HG02798 (cell line): ENCODE measurements at regions not wholly inside any gene's neighbourhood (a gene's known extent, or its start where the extent isn't known, plus 50 kb on each side); places are given as distances from the start of the nearest gene placed in this dataset.

ENCODE experiments used
- ATAC-seq: cut with Tn5 transposase; IDR thresholded peaks from one replicate; pipeline ENCODE4 v1.9.1; 2021; ENCODE audit warnings: mild to moderate bottlenecking; ENCODE audit not compliant: unreplicated experiment, poor library complexity

DNA sequence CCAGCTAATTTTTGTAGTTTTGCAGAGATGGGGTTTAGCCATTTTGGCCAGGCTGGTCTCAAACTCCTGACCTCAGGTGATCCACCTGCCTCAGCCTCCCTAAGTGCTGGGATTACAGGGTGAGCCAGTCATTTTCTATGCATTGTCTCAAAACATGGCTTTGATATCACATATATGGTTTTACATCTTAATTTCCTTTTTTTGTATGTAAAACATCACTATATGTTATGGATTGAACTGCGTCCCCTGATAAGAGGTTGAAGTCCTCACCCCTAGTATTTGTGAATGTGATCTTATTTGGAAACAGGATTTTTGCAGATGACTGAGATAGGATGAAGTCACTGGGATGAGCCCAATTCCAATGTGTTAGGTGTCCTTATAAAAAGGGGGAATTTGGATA, 89.8 kb upstream of the MYCN start:
- no peak for ATAC-seq

DNA sequence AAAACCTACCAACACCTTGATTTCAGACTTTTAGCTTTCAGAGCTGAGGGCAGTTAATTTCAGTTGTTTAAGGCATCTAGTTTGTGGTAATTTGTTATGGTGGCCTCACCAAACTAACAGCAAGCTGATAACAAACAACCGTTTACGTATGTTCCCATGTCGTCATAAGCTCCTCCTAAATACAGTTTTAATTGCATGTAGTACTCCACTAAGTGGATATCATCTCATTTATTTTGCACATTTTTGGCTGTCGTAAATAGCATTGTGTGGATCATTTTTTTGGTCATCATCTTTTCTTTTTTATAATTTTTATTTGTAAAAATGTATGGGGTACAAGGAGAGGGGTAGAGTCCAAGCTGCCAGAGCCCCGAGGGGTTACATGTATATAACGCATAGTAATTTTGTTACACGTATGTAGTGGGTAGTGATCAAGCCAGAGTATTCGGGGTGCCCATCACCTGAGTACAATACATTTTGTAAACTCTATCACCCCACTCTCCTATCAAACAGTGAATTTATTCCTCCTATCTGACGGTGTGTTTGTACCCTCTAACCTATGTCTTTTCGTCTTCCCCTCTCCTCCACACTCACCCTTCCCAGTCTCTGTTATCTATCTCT, 89.2 kb upstream of the MYCN start:
- ATAC-seq = no peak

DNA sequence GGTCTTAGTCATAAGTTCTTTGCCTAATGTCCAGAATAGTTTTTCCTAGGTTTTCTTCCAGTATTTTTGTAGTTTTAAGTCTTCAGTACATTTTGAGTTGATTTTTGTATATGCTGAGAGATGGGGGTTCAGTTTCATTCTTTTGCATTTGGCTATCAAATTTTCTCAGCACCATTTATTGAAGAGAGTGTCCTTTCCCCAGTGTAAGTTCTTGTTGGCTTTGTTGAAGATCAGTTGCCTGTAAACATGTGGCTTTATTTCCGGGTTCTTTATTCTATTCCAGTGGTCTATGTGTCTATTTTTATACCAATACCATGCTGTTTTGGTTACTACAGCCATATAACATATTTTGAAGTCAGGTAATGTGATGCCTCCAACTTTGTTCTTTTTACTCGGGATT, 87.5 kb upstream of the MYCN start:
- ATAC-seq = no peak

DNA sequence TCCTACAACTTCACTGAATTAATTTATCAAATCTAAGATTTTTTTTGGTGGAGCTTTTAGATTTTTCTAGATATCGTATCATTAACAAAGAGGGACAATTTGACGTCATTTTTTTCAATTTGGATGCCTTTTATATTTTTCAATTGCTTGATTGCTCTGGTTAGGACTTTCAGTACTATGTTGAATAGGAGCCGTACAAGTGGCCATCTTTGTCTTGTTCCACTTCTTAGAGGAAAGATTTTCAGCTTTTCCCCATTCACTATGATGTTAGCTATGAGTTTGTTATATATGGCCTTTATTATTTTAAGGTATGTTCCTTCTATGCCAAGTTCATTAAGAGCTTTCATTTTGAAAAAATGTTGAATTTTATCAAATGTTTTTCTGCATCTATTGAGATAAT, 86.4 kb upstream of the MYCN start:
- ATAC-seq = no peak

DNA sequence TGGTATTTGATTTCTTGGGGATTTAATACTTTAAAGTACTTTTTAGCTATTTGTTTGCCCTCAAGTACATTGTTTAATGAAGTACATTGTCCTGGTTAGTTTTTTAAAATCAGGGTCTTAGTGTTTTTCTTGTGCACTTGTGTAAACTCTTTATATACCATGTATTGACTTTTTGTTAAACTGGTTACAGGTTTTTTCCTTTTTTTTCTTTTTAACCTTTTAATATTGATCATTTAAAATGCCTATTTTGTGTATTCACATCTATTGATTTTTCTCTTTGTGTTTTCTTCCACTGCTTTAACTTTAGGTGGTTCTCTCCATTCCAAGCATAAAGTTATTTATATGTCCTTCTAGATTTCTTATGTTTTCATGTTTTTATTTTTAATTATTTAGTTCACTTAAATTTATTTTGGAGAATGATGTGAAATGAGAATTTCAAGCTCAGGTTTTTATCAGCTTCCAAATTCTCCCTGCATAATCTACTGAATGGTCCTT, 84.5 kb upstream of the MYCN start:
- ATAC-seq = no peak

DNA sequence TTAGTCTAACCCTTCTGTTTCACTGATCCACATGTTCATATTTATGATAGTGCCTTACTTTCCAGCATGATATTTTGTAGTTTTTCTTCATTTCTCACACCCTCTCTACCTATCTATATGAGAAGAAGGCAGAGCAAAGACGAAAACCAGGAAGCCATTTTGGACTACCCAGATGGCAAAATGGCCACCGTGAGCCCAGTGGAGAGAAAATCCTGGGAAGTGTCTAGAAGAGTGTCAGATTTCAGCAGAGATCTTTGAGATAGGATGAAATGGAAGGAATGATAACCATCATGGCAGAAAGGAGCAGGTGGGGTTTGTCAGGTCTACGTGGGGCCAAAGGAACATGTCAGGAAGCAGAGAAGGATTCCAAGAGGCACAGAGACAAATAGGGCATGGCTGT, 84.0 kb upstream of the MYCN start:
- no peak for ATAC-seq

DNA sequence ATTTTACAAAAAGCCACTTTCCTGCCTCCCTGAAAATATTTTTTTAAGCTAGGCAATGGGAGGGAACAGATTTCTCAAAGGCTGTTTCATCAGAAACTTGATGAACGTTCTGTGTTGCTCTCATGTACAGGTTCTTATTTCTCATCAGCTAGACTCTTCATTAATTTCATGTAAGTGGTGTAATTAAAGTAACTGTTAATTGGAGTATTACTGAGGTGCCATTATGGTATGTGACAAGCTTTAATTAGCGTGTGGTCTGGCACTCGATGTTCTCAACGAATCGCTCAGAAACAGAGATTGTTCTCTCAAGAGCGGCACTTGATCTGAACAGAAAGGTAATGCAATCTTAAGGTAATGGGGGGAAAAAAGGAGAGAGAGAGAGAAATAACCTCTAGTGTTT, 81.9 kb upstream of the MYCN start:
- no peak for ATAC-seq

DNA sequence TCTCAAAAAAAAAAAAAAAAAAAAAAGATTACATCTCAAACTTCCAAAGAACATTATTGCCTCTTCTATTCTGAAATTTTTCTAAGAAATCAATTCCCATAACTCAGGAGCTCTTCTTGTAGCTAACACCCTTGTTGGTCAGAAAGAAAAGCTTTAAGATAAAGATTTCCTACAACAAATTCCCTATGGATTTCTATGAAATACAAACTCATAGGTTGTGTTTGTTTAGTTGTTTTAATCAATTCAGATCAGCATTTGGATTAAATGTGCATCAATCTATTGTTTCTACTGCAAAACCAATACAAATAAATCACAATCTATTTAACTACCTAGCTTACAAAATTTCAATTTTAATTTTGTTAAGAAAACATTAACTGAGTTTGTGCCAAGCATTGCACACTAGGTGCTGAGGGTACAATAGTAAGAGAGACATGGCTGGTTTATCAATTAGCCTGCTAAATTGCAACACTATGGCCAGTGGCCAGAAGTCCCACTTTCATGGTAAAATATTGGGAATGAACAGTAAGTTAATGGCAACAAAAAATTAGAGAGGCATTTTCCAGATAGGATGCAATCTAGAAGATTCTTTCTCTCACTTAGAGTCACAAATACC, 80.2 kb upstream of the MYCN start:
- no peak for ATAC-seq

DNA sequence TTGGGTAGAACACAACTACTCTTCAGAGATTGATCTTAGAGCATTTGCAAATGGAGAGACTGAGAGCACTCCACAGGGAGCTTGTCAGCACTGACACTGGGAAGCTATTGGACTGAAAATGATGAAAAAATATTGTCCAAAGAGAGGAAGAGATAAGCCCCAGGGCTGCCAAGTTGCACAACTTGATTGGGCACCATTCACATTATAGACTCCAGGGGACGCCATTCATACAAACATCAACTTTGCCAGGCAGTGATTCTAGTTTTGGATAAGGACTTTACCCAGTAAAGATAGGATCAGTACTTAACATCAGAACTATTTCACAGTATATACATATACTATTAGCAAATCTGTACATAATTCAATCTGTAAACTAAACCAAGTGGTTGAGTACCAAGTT, 79.6 kb upstream of the MYCN start:
- ATAC-seq = no peak

DNA sequence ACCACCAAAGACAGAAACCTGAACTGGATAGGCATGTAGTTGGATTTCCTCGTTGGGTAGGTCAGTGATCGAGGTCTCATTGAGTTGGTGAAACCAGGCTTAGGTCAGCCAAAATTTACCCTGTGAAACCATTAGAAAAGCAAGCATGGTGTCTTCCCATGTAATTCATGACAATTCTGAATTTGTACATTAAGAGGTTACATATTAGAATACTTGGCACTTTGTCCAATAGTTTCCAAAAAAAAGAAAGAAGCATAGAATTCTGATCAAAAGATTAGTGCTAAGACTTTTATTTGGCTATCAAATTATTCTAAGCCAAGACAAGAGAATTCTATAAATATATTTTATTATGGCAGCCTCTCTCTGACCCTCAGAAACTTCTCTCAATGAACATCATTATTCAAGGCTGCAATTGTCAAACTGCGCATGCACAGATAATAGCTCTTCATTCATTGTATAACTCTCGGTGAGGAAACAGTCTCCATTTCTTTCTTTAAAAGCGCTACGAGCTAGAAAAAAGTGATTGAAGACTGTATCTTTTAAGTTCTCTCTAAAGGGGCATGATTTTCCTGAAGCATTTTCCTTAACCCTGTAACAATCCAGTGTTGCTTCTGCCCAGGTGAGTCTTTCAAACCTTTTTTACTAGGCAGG, 79.1 kb upstream of the MYCN start:
- ATAC-seq = no peak

DNA sequence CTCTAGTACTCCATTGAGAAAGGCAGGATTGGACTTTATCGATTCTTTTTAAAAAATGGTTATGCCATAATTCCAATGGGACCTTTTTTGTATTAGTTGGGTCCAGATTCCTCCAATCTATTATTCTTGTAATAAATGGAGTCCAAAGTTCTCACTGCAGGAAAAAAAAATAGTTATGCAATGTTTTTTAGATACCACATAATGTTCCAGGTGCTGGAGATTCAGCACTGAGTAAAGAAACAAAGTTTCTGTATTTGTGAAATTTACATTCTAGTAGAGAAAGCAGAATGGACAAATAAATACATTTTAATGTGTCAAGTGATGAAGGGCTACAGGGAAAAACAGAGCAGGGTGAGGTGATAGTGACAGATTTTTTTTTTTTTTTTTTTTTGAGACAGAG, 78.5 kb upstream of the MYCN start:
- no peak for ATAC-seq

DNA sequence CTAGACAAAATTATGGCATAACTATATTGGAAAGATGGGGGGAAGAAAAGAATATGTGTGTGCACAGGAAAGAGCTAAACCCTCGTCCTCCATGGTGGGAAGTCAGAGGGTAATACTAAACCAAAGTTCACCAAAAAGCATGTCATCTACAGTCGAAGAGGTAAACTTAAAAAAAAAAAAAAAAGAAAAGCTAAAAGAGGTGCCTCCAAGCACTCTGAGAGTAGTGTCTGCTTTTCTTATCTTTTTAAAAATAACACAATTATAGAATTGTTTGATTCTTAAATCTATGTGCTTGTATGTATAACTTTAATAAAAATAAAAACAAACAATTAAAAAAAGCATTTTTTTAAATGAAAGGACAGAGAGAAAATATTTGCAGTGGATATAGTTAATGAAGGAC, 77.3 kb upstream of the MYCN start:
- no peak for ATAC-seq

DNA sequence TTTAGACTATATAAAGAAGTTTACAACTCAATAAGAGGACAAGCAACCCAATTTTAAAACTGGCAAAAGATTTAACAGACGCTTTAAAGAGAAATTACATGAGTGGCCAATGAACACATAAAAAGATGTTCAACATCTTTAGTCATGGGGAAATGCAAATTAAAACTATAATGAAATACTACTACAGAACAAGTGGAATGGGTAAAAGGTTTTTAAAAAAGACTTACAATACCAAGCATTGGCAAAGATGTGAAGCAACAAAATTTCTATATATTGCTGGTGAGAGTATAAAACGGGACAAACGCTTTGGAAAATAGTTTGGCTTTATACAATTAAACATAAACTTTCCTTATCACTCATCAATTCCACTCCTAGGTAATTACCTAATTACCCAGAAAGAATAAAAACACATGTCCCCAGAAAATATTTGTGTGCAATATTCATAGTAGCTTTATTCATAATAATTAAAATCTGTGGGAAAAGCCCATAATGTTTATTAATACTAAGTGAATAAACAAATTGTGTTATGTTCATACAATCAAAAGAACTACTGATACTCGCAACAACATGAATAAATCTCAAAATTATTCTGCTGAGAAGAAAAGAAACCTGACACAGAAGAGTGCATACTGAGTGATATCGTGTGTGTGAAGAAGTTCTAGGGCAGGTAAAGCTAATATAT, 76.7 kb upstream of the MYCN start:
- no peak for ATAC-seq

DNA sequence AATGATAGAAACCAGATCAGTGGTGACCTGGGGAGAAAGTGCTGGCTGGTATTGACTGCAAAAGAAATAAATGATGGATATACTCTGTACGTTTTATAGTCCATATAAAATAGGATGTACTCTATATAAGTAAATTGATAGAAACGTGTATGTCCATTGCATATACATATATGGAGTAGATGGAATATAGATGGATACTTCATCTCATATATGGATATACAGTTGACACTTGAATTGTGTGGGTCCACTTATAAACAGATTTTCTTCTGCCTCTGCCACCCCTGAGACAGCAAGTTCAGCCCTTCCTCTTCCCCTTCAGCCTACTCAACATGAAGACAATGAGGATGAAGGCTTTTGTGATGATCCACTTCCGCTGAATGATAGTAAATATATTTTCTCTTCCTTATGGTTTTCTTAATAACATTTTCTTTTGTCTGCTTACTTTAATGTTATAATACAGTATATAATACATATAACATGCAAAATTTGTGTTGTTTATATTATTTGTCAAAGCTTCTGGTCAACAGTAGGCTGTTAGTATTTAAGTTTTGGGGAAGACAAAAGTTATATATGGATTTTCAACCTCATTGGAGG, 76.1 kb upstream of the MYCN start:
- no peak for ATAC-seq

DNA sequence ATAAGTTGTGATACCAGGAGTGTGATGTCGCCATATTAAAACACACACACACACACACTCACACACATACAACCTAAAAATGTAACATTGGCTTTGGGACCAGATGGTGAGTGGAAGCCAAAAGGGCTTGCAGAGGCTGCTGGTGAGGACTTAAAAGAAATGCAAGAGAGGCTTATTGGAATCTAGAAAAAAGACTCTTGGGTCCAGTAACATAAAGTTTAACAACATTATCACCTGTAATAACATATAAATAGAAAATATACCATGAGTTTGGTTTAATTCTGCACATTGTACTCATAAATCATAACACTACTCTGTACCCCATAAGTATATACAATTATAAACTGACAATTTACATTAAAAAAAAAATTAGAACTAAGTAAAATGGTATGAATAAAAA, 74.4 kb upstream of the MYCN start:
- no peak for ATAC-seq

DNA sequence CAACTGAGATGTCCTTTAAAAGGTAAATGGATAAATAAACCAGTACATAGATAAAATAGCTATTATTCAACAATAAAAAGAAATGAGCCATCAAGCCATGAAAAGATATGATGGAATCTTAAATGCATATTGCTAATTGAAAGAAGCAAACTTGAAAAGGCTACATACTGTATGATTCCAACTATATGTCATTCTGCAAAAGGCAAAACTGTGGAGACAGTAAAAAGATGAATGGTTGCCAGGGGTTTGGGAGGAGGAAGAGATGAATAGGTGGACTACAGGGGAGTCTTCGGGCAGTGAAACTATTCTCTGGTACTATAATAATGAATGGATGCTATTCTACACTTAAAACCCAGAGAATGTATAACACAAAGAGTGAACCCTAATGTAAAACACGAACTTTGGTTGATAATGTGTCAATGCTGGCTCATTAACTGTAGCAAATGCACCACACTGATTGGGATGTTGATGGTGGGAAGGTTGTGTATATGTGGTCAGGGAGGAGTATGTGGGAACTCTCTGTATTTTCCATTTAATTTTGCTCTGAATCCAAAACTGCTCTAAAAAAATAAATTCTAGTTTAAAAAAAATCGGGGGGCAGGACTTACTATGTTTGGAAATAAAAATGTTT, 73.7 kb upstream of the MYCN start:
- no peak for ATAC-seq

DNA sequence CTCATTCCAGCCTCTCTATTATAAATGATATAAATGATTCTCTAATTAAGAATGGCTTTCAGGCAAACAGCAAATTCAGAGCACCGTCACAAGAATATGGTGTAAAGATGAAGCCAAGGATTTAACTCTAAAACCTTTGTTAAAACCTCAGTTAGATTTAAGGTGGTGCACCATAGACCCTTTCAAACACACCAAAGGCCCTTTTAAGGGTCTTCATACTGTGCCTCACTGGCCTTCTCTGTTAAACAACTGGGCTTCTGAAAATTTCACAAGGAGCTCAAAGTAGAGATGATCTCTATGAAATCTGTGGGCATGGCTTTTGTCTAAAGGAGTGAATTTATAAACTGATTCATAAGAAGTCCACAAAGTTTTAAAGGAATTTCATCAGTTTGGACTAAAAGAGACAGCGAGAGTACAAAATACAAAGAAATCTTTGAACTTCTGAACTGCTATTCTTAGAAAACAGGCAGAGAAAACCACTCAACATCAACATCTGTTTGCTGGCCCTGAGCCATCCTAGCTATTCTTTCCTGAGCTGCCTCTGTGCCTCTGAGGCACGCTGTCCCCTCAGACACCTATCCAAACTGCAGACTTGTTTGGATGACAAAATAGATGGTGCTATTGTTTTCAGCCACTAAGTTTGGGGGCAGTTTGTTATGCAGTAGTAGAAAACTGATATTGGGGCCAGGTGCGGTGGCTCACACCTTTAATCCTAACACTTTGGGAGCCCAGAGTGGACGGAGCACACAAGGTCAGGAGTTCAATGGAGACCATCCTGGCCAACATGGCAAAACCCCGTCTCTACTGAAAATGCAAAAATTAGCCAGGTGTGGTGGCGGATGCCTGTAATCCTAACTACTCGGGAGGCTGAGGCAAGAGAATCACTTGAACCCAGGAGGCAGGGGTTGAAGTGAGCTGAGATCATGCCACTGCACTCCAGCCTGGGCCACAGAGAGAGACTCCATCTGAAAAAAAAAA, 72.9 kb upstream of the MYCN start:
- ATAC-seq = no peak

DNA sequence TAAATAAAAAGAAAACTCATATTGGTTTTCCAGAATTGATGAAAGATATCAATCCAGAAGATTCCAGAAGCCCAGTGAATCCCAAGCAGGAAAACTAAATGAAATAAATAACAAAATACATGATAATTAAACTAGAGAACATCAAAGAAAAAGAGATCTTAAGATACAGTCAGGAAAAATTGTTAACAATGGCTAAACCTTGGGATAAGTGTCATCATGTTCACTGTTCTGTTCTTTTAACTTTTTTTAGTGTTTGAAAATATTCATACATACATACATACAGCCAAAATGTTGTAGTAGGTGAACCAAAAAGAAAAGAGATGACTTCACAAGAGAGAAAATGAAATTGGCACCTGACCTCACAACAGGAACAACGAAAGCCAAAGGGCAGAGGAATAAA, 72.2 kb upstream of the MYCN start:
- no peak for ATAC-seq

DNA sequence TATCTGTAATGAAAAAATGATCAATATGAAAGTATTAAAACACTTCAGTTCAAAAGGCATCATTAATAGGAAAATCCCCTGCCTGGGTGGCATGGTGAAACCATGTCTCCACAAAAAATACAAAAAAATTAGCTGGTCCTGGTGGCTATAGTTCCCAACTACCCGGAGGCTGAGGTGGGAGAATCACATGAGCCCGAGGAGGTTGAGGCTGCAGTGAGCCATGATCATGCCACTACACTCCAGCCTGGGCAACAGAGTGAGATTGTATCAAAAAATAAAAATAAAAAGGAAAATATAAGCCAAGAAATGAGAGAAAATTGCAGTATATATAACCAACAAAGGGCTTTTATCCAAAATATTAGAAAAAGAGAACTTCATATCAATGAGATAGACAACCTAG, 71.6 kb upstream of the MYCN start:
- no peak for ATAC-seq
